ENCODE measurements at regions not wholly inside any gene's neighbourhood (a gene's known extent, or its start where the extent isn't known, plus 50 kb on each side); places are given as distances from the start of the nearest gene placed in this dataset.

DNA sequence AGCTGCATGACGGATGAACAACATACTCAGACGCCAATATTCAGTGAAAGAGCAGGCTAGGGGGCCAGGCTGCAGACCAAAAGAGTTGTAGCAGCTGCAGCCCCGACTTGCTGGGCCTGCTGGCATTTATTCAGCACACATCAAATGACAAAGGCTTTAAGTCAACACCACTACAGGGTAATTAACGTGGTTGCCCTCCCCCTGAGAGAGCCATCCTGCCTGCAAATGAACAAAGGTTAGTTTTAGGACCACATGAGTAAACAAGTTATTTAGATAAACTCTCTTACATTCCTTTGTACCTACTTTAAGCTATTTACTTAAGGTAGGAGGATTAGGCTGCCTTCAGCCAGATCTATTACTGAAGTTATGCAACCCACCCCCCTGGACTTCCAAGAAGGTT lies 1329.1 kb downstream of the PCDH18 start:
- TF ChIP-seq, protein P1, sequence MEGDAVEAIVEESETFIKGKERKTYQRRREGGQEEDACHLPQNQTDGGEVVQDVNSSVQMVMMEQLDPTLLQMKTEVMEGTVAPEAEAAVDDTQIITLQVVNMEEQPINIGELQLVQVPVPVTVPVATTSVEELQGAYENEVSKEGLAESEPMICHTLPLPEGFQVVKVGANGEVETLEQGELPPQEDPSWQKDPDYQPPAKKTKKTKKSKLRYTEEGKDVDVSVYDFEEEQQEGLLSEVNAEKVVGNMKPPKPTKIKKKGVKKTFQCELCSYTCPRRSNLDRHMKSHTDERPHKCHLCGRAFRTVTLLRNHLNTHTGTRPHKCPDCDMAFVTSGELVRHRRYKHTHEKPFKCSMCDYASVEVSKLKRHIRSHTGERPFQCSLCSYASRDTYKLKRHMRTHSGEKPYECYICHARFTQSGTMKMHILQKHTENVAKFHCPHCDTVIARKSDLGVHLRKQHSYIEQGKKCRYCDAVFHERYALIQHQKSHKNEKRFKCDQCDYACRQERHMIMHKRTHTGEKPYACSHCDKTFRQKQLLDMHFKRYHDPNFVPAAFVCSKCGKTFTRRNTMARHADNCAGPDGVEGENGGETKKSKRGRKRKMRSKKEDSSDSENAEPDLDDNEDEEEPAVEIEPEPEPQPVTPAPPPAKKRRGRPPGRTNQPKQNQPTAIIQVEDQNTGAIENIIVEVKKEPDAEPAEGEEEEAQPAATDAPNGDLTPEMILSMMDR (conservative IDR thresholded peaks at IDR 0.05; ENCODE audit: low read depth, low read length) = no peak
- no peak overlapping the region for H3K4me3 ChIP-seq (ENCODE audit: low read length)
- no peak for DNase-seq (ENCODE audit: low read depth)

DNA sequence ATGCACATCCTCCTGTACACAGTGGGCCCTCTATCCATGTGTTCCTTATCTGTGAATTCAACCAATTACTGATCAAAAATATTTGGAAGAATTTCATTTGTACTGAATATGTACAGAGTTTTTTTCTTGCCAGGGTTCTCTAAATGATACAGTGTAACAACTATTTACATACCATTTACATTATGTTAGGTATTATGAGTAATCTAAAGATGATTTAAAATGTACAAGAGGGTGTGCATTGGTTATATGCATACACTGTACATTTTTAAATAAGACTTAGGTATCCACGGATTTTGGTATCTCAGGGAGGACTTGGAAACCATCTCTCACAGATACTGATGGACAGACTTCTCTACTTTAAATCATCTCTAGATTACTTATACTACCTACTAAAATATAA lies 1333.9 kb downstream of the PCDH18 start:
- H3K4me3 ChIP-seq (ENCODE audit: low read length) = no peak overlapping the region
- no peak for DNase-seq (ENCODE audit: low read depth)
- TF ChIP-seq, protein P1 (conservative IDR thresholded peaks at IDR 0.05; ENCODE audit: low read depth, low read length) = no peak

DNA sequence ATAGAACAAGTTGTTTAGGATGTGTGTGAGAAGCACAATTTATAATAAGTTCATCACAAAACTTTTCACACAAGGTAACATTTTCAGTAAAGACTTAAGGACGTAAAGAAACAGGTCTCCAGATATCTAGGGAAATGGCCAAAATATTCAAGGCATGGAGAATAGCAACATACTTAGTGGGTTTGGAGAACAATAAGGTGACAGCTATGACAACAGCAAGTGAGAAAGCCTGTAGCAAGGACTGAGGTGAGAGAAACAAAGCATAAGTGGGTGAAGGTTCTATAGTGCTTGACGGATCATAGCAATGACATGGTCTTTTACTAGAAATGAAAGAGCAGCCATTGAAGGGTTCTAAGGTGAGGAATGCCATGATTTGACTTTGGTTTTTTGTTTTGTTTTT lies 1337.3 kb downstream of the PCDH18 start:
- TF ChIP-seq, protein P1 (conservative IDR thresholded peaks at IDR 0.05; ENCODE audit: low read depth, low read length) = no peak
- no peak for DNase-seq (ENCODE audit: low read depth)
- no peak overlapping the region for H3K4me3 ChIP-seq (ENCODE audit: low read length)

DNA sequence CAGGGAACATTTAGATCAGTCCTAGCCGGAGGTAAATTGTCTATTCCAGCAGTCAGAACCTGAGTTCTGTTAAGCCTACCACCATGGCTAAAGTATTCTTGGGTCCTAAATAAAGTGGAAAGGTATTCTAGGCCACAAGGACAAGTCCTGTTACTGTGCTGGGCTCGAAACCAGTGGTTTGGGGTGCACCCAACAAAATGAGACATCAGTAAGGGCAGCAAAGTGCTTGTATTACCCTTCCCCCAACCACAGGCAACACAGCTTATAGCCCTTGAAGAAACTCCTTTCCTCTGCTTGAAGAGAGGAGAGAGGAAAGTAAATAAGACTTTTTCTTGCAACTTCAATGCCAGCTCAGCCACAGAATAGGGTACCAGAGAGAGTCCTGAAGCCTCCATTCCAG lies 1345.6 kb downstream of the PCDH18 start:
- TF ChIP-seq, protein P1 (conservative IDR thresholded peaks at IDR 0.05; ENCODE audit: low read depth, low read length) = no peak
- H3K4me3 ChIP-seq (ENCODE audit: low read length) = no peak overlapping the region
- DNase-seq (ENCODE audit: low read depth) = no peak

DNA sequence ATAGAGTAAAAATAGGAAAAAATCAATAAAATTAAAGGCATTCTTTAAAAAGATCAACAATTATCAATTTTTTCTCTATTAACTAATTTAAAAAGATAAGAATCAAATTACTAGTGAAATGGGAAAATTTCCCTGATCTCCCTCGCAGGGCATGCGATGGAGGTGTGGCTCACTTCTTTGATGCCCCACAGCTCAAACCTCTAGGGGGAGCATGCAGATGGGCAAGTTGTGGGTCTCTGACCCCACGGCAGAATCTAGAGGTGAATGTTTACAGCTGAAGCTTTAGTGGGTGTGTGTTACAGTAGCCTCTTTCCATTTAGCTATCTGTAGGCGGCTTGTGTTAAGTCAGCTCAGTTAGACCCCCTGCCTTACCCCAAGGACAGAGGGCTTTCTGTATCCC lies 1348.8 kb downstream of the PCDH18 start:
- TF ChIP-seq, protein P1 (conservative IDR thresholded peaks at IDR 0.05; ENCODE audit: low read depth, low read length) = no peak
- no peak for DNase-seq (ENCODE audit: low read depth)
- H3K4me3 ChIP-seq (ENCODE audit: low read length) = no peak overlapping the region

DNA sequence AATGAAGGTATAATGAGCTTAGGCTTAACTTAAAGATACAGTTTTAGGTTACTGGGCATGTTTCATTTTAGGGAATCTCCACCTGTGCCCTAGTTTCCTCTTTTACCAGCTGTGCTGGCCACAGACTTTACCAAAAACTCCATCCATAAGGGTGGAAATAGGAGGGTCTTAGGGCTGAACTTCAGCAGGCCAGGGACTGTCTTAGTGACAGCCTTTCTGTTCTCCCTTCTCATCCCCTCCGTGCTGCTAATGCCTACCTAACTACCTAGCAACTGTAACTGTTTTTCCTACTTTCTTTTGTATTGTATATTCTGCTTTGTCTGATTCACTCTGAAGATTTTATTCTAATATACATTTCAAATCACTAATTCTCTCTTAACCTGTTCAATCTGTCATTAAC lies 1375.3 kb downstream of the PCDH18 start:
- TF ChIP-seq, protein P1 (conservative IDR thresholded peaks at IDR 0.05; ENCODE audit: low read depth, low read length) = no peak
- DNase-seq (ENCODE audit: low read depth) = no peak
- H3K4me3 ChIP-seq (ENCODE audit: low read length) = no peak overlapping the region

DNA sequence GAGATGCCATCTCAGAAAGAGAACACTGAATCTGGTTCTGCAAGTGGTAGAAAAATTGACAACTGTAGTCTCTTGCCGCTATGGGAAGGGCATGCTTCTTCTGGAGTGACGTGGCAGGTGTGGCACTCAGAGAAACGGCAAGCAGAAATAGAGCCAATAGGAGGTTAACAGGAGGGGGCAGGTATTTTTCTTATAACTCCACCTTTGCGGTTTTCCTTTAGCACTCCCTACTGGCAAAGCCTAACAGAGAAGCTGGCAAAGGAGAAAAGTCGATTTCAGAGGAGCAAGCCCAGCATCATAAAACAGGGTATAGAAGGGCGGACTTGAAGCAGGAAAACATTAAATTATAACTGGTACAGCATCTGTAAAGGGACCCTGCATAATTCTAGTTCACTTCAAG lies 1382.2 kb downstream of the PCDH18 start:
- no peak overlapping the region for H3K4me3 ChIP-seq (ENCODE audit: low read length)
- TF ChIP-seq, protein P1 (conservative IDR thresholded peaks at IDR 0.05; ENCODE audit: low read depth, low read length) = no peak
- no peak for DNase-seq (ENCODE audit: low read depth)
